Hepatocyte (in vitro differentiated cells): ENCODE measurements at regions not wholly inside any gene's neighbourhood (a gene's known extent, or its start where the extent isn't known, plus 50 kb on each side); places are given as distances from the start of the nearest gene placed in this dataset.

Experiments used
- EZH2 ChIP-seq: fragments of 200-600 bp; sonication (generic); IDR thresholded peaks from 2 replicates; pipeline ENCODE4 v1.6.1; 2016; ENCODE audit warnings: antibody characterized with exemption, mild to moderate bottlenecking, borderline replicate concordance
- EZH2phosphoT487 ChIP-seq: fragments of 200-600 bp; sonication (generic); IDR thresholded peaks from one replicate; pipeline ENCODE4 v1.6.1; 2018; ENCODE audit warnings: antibody characterized with exemption, mild to moderate bottlenecking, low read depth, moderate library complexity; ENCODE audit not compliant: unreplicated experiment, severe bottlenecking
- TF ChIP-seq, protein P1 (sequence below): fragments of 200-600 bp; sonication (generic); IDR thresholded peaks from 2 replicates; pipeline ENCODE4 v1.5.1; 2016; ENCODE audit warnings: antibody characterized with exemption, mild to moderate bottlenecking; ENCODE audit not compliant: poor library complexity

DNA sequence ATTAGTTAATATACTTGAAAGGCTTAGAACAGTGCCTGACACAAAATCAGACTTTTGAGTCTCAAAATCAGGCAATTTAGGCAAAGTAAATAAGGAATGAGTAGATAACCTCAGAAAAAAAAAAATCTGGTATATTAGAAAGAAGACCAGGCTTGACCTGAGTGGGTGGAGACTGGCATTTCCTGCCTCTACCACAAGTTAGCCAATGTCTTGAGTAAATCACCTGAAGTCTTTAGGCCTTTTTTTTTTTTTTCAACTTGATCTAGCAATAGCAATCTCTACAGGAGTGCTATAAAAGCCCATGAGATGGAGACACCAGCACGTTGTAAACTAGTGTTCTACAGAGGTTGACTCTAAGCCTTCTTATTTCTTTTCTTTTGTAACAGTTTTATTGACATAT is 104.2 kb upstream of the RASEF start:
- TF ChIP-seq EZH2 = no peak
- TF ChIP-seq, protein P1, sequence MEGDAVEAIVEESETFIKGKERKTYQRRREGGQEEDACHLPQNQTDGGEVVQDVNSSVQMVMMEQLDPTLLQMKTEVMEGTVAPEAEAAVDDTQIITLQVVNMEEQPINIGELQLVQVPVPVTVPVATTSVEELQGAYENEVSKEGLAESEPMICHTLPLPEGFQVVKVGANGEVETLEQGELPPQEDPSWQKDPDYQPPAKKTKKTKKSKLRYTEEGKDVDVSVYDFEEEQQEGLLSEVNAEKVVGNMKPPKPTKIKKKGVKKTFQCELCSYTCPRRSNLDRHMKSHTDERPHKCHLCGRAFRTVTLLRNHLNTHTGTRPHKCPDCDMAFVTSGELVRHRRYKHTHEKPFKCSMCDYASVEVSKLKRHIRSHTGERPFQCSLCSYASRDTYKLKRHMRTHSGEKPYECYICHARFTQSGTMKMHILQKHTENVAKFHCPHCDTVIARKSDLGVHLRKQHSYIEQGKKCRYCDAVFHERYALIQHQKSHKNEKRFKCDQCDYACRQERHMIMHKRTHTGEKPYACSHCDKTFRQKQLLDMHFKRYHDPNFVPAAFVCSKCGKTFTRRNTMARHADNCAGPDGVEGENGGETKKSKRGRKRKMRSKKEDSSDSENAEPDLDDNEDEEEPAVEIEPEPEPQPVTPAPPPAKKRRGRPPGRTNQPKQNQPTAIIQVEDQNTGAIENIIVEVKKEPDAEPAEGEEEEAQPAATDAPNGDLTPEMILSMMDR = no peak
- no peak for TF ChIP-seq EZH2phosphoT487
